HG02610 (cell line): ENCODE measurements at regions not wholly inside any gene's neighbourhood (a gene's known extent, or its start where the extent isn't known, plus 50 kb on each side); places are given as distances from the start of the nearest gene placed in this dataset.

Source experiments
- ATAC-seq: cut with Tn5 transposase; IDR thresholded peaks from one replicate; pipeline ENCODE4 v1.9.1; 2021; ENCODE audit warnings: mild to moderate bottlenecking, moderate library complexity; ENCODE audit not compliant: unreplicated experiment

GRCh38 chr5:145510769-145511168 is 324.4 kb downstream of the PRELID2 start:
- no peak for ATAC-seq

GRCh38 chr5:145510324-145510723 is 324.8 kb downstream of the PRELID2 start:
- no peak for ATAC-seq

- ATAC-seq: no peak
These were observed 325.6 kb downstream of the PRELID2 start for GRCh38 chr5:145509336-145510136.

GRCh38 chr5:145506185-145506850 is 328.8 kb downstream of the PRELID2 start:
- ATAC-seq: no peak

- no peak for ATAC-seq
These were observed 332.2 kb downstream of the PRELID2 start for GRCh38 chr5:145502906-145503305.

GRCh38 chr5:145500710-145501109 is 334.4 kb downstream of the PRELID2 start:
- ATAC-seq: no peak

GRCh38 chr5:145499483-145499882 is 335.7 kb downstream of the PRELID2 start:
- ATAC-seq: no peak

- no peak for ATAC-seq
These were observed 338.1 kb downstream of the PRELID2 start for GRCh38 chr5:145497052-145497451.

GRCh38 chr5:145495741-145496140 is 339.4 kb downstream of the PRELID2 start:
- no peak for ATAC-seq

GRCh38 chr5:145495196-145495595 is 339.9 kb downstream of the PRELID2 start:
- ATAC-seq: no peak

GRCh38 chr5:145493435-145493834 is 341.7 kb downstream of the PRELID2 start:
- no peak for ATAC-seq

- ATAC-seq: no peak
These were observed 345.6 kb downstream of the PRELID2 start for GRCh38 chr5:145489516-145489915.

- no peak for ATAC-seq
These were observed 351.0 kb downstream of the PRELID2 start for GRCh38 chr5:145484158-145484557.

- ATAC-seq: no peak
These were observed 351.9 kb downstream of the PRELID2 start for GRCh38 chr5:145483212-145483611.

GRCh38 chr5:145479857-145480256 is 355.3 kb downstream of the PRELID2 start:
- no peak for ATAC-seq

- ATAC-seq: no peak
These were observed 355.9 kb downstream of the PRELID2 start for GRCh38 chr5:145479271-145479670.

GRCh38 chr5:145478651-145479050 is 356.5 kb downstream of the PRELID2 start:
- ATAC-seq: no peak

GRCh38 chr5:145473042-145473642 is 362.0 kb downstream of the PRELID2 start:
- ATAC-seq: no peak

- no peak for ATAC-seq
These were observed 363.1 kb downstream of the PRELID2 start for GRCh38 chr5:145471831-145472612.

GRCh38 chr5:145471026-145471425 is 364.1 kb downstream of the PRELID2 start:
- ATAC-seq: no peak

GRCh38 chr5:145470396-145470979 is 364.7 kb downstream of the PRELID2 start:
- ATAC-seq: no peak
